Lung (tissue), 11 donors: ENCODE measurements at regions not wholly inside any gene's neighbourhood (a gene's known extent, or its start where the extent isn't known, plus 50 kb on each side); places are given as distances from the start of the nearest gene placed in this dataset.

Experiments used
- ATAC-seq: fragments of 200-7000 bp; cut with Tn5 transposase; one replicate; pipeline ENCODE4 v1.9.1; 2020; ENCODE audit warnings: moderate number of reproducible peaks; ENCODE audit not compliant: insufficient read depth, low FRiP score
- DNase-seq, 3 donors: peaks; one replicate each; pipeline ENCODE4 v3.0.0-alpha.2; 2013 to 2017
- H3K27ac ChIP-seq, 2 donors: one replicate each; pipeline ENCODE4 v1.5.1; 2013; ENCODE audit warnings: mild to moderate bottlenecking in 2 of 2, moderate library complexity in 2 of 2, control low read depth in 1 of 2, inconsistent platforms in 1 of 2, low read depth in 1 of 2, low read length in 1 of 2
- H3K27me3 ChIP-seq, 3 donors: one replicate each; pipeline ENCODE4 v1.5.1; 2013; ENCODE audit warnings: low read length in 2 of 3; ENCODE audit not compliant: control insufficient read depth in 3 of 3, insufficient read depth in 3 of 3
- H3K36me3 ChIP-seq, 4 donors: one replicate each; pipeline ENCODE4 v1.5.1; 2013; ENCODE audit warnings: low read length in 4 of 4, mild to moderate bottlenecking in 1 of 4, moderate library complexity in 1 of 4; ENCODE audit not compliant: control insufficient read depth in 4 of 4, insufficient read depth in 4 of 4
- H3K4me1 ChIP-seq, 5 donors: one replicate each; pipeline ENCODE4 v1.5.1; 2013; ENCODE audit warnings: low read length in 5 of 5, mild to moderate bottlenecking in 2 of 5, moderate library complexity in 1 of 5; ENCODE audit not compliant: control insufficient read depth in 5 of 5, insufficient read depth in 5 of 5
- H3K4me3 ChIP-seq: one replicate; pipeline ENCODE4 v1.5.1; 2013; ENCODE audit warnings: mild to moderate bottlenecking, control low read depth, moderate library complexity
- H3K9ac ChIP-seq, 2 donors: one replicate each; pipeline ENCODE4 v1.5.1; 2013; ENCODE audit warnings: low read length in 2 of 2, control low read depth in 1 of 2; ENCODE audit not compliant: insufficient read depth in 1 of 2
- H3K9me3 ChIP-seq, 4 donors: one replicate each; pipeline ENCODE4 v1.5.1; 2013; ENCODE audit warnings: low read length in 3 of 4, mild to moderate bottlenecking in 1 of 4, moderate library complexity in 1 of 4; ENCODE audit not compliant: control insufficient read depth in 4 of 4, insufficient read depth in 3 of 4
- WGBS, 2 donors: extraction: QIAGEN DNeasy Blood & Tissue Kit; methylation state at CpG; one replicate each; pipeline ENCODE4 v1.1.7; 2013; 5-methylcytosine and 5-hydroxymethylcytosine counted together
- TF ChIP-seq, protein P1 (sequence below): IDR thresholded peaks from 2 replicates; pipeline ENCODE4 v1.5.1; 2012; ENCODE audit warnings: mild to moderate bottlenecking; ENCODE audit errors: control extremely low read depth, extremely low read depth
- donor health status: control.
- donor health status: control.
- donor health status: Bipolar disorder and iron deficiency.
- donor health status: healthy.
- donor health status: DM: yes; HTN: yes; CAD: no.

GRCh38 chr1:58881471-58881994 lies 97.7 kb upstream of the JUN start:
- Histone ChIP-seq H3K36me3 (no peaks in the 10 kb centered on the region), H3K4me3 (no peak overlapping the region), H3K4me1 (peaks cover 3 to 24% (median 10%) of the 10 kb centered on the region in 5 donors), H3K27me3 (no peaks in the 10 kb centered on the region), H3K27ac (no peak overlapping the region), H3K9me3 (peaks cover 0 to under 1% (median 0%) of the 10 kb centered on the region in 4 donors), H3K9ac (no peak overlapping the region)
- TF ChIP-seq, protein P1, sequence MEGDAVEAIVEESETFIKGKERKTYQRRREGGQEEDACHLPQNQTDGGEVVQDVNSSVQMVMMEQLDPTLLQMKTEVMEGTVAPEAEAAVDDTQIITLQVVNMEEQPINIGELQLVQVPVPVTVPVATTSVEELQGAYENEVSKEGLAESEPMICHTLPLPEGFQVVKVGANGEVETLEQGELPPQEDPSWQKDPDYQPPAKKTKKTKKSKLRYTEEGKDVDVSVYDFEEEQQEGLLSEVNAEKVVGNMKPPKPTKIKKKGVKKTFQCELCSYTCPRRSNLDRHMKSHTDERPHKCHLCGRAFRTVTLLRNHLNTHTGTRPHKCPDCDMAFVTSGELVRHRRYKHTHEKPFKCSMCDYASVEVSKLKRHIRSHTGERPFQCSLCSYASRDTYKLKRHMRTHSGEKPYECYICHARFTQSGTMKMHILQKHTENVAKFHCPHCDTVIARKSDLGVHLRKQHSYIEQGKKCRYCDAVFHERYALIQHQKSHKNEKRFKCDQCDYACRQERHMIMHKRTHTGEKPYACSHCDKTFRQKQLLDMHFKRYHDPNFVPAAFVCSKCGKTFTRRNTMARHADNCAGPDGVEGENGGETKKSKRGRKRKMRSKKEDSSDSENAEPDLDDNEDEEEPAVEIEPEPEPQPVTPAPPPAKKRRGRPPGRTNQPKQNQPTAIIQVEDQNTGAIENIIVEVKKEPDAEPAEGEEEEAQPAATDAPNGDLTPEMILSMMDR: no peak
- DNase-seq: no peak
- ATAC-seq: no peak
- 48 to 78% methylated on average over 3 of the region's 3 CpGs for WGBS, 2 donors

DNA sequence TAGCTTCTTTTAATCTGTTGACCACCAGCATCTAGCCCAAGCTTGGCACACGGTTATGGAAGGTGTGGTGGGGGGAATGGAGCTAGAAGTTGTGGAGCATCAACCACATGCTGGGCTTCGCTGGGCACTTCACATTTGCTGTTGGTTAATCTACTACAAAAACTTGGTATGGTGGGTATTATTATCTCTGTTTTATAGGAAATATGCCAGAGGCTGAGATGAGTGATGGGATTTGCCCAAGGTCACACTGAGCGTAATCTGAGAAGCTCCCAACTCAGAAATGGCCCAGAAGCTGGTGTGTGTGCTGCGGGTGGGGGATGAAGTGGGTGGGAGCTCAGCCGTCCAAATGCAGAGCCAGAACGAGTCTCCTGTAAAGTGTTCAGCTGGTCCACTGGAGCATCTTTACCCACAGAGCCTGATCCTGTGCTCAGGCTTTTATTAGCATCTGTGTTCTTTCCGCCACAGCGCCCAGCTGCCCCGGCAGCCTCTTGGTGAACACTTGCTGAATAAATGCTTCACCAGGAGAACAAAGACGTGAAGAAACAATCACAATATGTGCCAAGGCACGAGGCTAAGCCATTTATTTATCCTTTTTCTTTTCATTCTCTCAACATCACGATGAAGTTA lies 98.6 kb upstream of the JUN start:
- peak overlapping the region in 1 of 2 donors; percentile 35 for H3K27ac ChIP-seq
- no peak for ATAC-seq
- TF ChIP-seq, protein P1: no peak
- H3K36me3 ChIP-seq: no peaks in the 10 kb centered on the region
- no peaks in the 10 kb centered on the region for H3K27me3 ChIP-seq
- peaks cover 3 to 26% (median 10%) of the 10 kb centered on the region in 5 donors for H3K4me1 ChIP-seq
- no peak for DNase-seq
- peaks cover 0 to 2% (median 0%) of the 10 kb centered on the region in 4 donors for H3K9me3 ChIP-seq
- 91 to 95% methylated on average over 12 of the region's 12 CpGs for WGBS, 2 donors
- no peak overlapping the region for H3K4me3 ChIP-seq
- H3K9ac ChIP-seq: no peak overlapping the region

DNA sequence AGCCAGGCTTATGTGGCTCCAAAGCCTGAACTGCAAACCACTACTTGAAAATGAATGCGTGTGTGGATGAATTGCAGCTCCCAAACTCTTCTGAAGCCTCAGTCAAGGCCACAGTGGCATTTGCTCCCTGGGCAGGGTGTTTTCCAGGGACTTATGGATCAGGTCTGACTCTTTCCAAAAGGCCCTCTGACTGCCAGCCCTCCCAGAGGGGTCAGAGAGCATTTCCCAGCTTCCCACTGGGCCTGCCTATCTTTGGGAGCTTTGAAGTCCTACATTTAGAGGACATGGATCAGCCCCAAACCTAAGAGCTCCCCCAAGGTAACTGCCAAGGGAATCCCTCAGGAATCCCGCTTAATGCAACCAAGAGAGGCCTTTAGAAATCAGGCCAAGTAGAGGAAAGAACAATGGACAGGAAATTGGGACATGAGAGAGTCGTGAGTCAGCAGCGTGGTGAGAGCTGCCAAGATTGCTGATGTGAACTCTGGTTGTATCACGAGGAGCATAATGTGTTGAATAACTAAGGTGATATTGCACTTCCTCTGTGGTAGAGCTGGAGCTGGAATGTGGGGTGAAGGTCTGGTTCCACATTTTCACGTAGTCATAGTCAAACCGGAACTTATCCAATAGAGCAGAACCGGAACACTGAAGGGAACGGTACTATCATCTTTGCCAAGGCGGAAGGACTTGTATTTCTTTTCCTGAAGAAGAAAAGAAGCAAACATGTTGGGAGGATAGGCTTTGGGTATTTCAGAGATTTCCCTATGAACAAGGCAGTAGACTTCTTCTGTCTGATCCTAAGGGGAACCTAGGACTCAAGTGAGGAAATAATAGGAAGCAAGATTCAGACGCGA lies 99.4 kb upstream of the JUN start:
- Histone ChIP-seq H3K4me1 (peaks cover 3 to 30% (median 10%) of the 10 kb centered on the region in 5 donors), H3K9ac (no peak overlapping the region), H3K27ac (peak overlapping the region; percentile 78 to 91), H3K9me3 (peaks cover 0 to 2% (median 0%) of the 10 kb centered on the region in 4 donors), H3K36me3 (no peaks in the 10 kb centered on the region), H3K4me3 (no peak overlapping the region), H3K27me3 (no peaks in the 10 kb centered on the region)
- peak; percentile 67 for ATAC-seq
- peak in 2 of 3 donors; percentile 52 to 73 for DNase-seq
- 19 to 35% methylated on average over 12 of the region's 12 CpGs for WGBS, 2 donors
- TF ChIP-seq, protein P1: no peak
